CD14-positive monocyte (primary cell): ENCODE measurements at regions not wholly inside any gene's neighbourhood (a gene's known extent, or its start where the extent isn't known, plus 50 kb on each side); places are given as distances from the start of the nearest gene placed in this dataset.

ENCODE experiments used
- DNase-seq, 3 donors: peaks; one replicate each; pipeline ENCODE4 v3.0.0-alpha.2; 2011 to 2022
- H2AFZ ChIP-seq: 2 replicates; pipeline ENCODE4 v1.6.0; 2012; ENCODE audit warnings: mild to moderate bottlenecking, low read depth, low read length, inconsistent platforms; ENCODE audit not compliant: insufficient read depth, poor library complexity, severe bottlenecking
- H3K27ac ChIP-seq, 2 donors: 1 replicate in 1 of 2; 2 replicates in 1 of 2; pipeline ENCODE4 v1.5.1; 2012 to 2013; ENCODE audit warnings: low read length in 2 of 2, control low read depth in 1 of 2, inconsistent platforms in 1 of 2, low read depth in 1 of 2, mild to moderate bottlenecking in 1 of 2
- H3K27me3 ChIP-seq, 2 donors: one replicate each; pipeline versions ENCODE4 v1.6.0 to v1.6.1; 2011 to 2013; ENCODE audit warnings: low read length in 2 of 2; ENCODE audit not compliant: control insufficient read depth in 2 of 2, insufficient read depth in 2 of 2
- H3K36me3 ChIP-seq, 2 donors: replicated peaks in 1 of 2; 1 replicate in 1 of 2; 2 replicates in 1 of 2; pipeline versions ENCODE4 v1.5.1 to v1.6.1; 2012 to 2013; ENCODE audit warnings: low read length in 2 of 2, control low read depth in 1 of 2, inconsistent platforms in 1 of 2, mild to moderate bottlenecking in 1 of 2; ENCODE audit not compliant: insufficient read depth in 2 of 2, control insufficient read depth in 1 of 2
- H3K4me1 ChIP-seq, 2 donors: 1 replicate in 1 of 2; 2 replicates in 1 of 2; pipeline versions ENCODE4 v1.5.1 to v1.6.1; 2012 to 2013; ENCODE audit warnings: low read length in 2 of 2, control low read depth in 1 of 2, inconsistent platforms in 1 of 2, mild to moderate bottlenecking in 1 of 2, moderate library complexity in 1 of 2; ENCODE audit not compliant: insufficient read depth in 2 of 2, control insufficient read depth in 1 of 2
- H3K4me2 ChIP-seq: replicated peaks from 2 replicates; pipeline ENCODE3; 2012; ENCODE audit warnings: low read length, moderate library complexity, mild to moderate bottlenecking; ENCODE audit not compliant: poor library complexity, severe bottlenecking; ENCODE audit errors: extremely low read depth
- H3K4me3 ChIP-seq, 3 experiments: fragments of 200-600 bp in 1 of 3; sonication (generic) in 1 of 3; replicated peaks in 1 of 3; 1 replicate in 2 of 3; 2 replicates in 1 of 3; pipeline ENCODE4 v1.5.1; 2011 to 2013; ENCODE audit warnings: low read length in 3 of 3, mild to moderate bottlenecking in 3 of 3, control low read depth in 2 of 3, low read depth in 2 of 3, inconsistent platforms in 1 of 3, moderate library complexity in 1 of 3
- H3K79me2 ChIP-seq: 2 replicates; pipeline ENCODE4 v1.6.0; 2012; ENCODE audit warnings: mild to moderate bottlenecking, control low read depth, inconsistent platforms, low read length, moderate library complexity; ENCODE audit not compliant: insufficient read depth
- H3K9ac ChIP-seq: 2 replicates; pipeline ENCODE4 v1.6.0; 2017; ENCODE audit warnings: low read length, mild to moderate bottlenecking; ENCODE audit not compliant: insufficient read depth, poor library complexity, severe bottlenecking
- H3K9me3 ChIP-seq, 2 donors: replicated peaks in 1 of 2; 1 replicate in 1 of 2; 2 replicates in 1 of 2; pipeline versions ENCODE4 v1.5.1 to v1.6.1; 2012 to 2013; ENCODE audit warnings: low read length in 2 of 2, control low read depth in 1 of 2; ENCODE audit not compliant: control insufficient read depth in 1 of 2, insufficient read depth in 1 of 2
- H4K20me1 ChIP-seq: 2 replicates; pipeline ENCODE4 v1.6.0; 2012; ENCODE audit warnings: mild to moderate bottlenecking, low read length, control low read depth, moderate library complexity; ENCODE audit not compliant: insufficient read depth
- H3K27ac Mint-ChIP-seq, 7 donors: one replicate each; pipeline ENCODE4 v1.8.0; 2020; ENCODE audit warnings: mild to moderate bottlenecking in 7 of 7, mixed read lengths in 7 of 7, moderate library complexity in 6 of 7, inconsistent platforms in 2 of 7
- H3K27me3 Mint-ChIP-seq, 3 donors: one replicate each; pipeline ENCODE4 v1.8.0; 2021 to 2022; ENCODE audit warnings: low read depth in 3 of 3, mild to moderate bottlenecking in 3 of 3, mixed read lengths in 3 of 3, moderate library complexity in 3 of 3, inconsistent platforms in 1 of 3
- H3K36me3 Mint-ChIP-seq, 2 donors: one replicate each; pipeline ENCODE4 v1.8.0; 2020; ENCODE audit warnings: mixed read lengths in 2 of 2, inconsistent platforms in 1 of 2, mild to moderate bottlenecking in 1 of 2
- H3K4me1 Mint-ChIP-seq: one replicate; pipeline ENCODE4 v1.8.0; 2020; ENCODE audit warnings: mild to moderate bottlenecking, mixed read lengths
- H3K4me3 Mint-ChIP-seq, 2 donors: one replicate each; pipeline ENCODE4 v1.8.0; 2020; ENCODE audit warnings: mild to moderate bottlenecking in 2 of 2, mixed read lengths in 2 of 2, moderate library complexity in 1 of 2
- H3K9me3 Mint-ChIP-seq, 7 donors: one replicate each; pipeline ENCODE4 v1.8.0; 2020 to 2022; ENCODE audit warnings: mixed read lengths in 7 of 7, mild to moderate bottlenecking in 6 of 7, moderate library complexity in 6 of 7, inconsistent platforms in 2 of 7
- WGBS: methylation state at CpG from one replicate; pipeline ENCODE4 v1.1.5; 2013; ENCODE audit warnings: missing lambda C conversion rate; ENCODE audit not compliant: insufficient coverage; 5-methylcytosine and 5-hydroxymethylcytosine counted together
- intact Hi-C, 2 donors: fragments of 100-400 bp; cut with micrococcal nuclease; formaldehyde crosslinking; loops; one replicate each; pipeline versions ENCODE4 v1.15.0 to v1.15.1; 2023
- TF ChIP-seq, protein P1 (sequence below): fragments of 200-600 bp; IDR thresholded peaks from one replicate; pipeline ENCODE4 v1.8.0; 2022; ENCODE audit warnings: antibody characterized with exemption, mild to moderate bottlenecking

DNA sequence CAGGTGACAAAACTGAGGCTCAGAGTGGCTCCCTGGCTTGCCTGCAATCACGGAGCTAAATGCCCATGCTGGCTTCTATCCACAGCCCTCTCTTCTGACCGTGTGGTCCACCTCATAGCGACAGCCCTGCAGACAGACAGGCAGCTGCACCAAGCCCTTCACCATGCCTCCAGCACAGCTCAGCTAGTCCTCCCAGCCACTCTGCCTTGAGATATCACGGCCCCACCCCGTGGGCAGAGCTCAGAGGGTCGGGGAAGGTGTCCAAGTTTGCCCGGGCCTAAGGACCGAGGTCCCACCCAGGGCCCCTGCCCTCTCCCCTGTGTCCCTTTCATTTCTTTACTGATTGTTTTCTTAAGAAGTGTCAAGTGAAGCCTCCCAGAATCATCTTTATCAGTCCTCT lies 128.2 kb upstream of the GLI2 start:
- peaks cover 4 to 8% (median 5%) of the 10 kb centered on the region in 3 donors for H3K27me3 Mint-ChIP-seq
- 91% methylated on average over 7 of the region's 8 CpGs for WGBS

DNA sequence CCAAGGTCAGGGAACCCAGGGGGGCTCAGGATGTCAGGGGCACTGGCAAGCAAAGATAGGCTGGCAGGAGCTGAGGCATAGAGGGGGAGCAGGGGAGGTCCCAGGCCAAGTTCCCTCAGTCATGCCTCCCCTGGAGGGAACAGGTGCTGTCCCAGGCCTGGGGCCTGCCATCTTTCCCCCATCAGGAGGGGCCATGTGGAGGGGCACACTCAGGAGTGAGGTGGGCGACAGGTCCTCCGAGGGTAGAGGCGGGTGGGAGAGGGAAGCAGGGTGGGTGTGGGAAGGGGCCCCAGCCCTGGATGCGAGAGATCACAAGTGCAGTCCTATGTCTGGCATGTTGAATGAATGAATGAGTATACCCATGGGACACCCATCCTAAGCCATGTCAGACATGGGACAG lies 127.7 kb upstream of the GLI2 start:
- peaks cover 3 to 8% (median 5%) of the 10 kb centered on the region in 3 donors for H3K27me3 Mint-ChIP-seq
- Histone ChIP-seq H3K79me2 (no peaks in the 10 kb centered on the region), H3K4me2 (no peak overlapping the region), H3K36me3 (no peaks in the 10 kb centered on the region), H3K4me3 (no peak overlapping the region), H3K9me3 (no peaks in the 10 kb centered on the region), H3K4me1 (no peaks in the 10 kb centered on the region), H2AFZ (no peak overlapping the region), H3K27ac (no peak overlapping the region), H3K9ac (no peak overlapping the region), H4K20me1 (no peaks in the 10 kb centered on the region), H3K27me3 (no peaks in the 10 kb centered on the region)
- H3K27ac Mint-ChIP-seq, result no peak overlapping the region
- H3K4me1 Mint-ChIP-seq, result peaks cover 6% of the 10 kb centered on the region
- no peaks in the 10 kb centered on the region for H3K9me3 Mint-ChIP-seq
- H3K36me3 Mint-ChIP-seq, result no peaks in the 10 kb centered on the region
- TF ChIP-seq, protein P1, sequence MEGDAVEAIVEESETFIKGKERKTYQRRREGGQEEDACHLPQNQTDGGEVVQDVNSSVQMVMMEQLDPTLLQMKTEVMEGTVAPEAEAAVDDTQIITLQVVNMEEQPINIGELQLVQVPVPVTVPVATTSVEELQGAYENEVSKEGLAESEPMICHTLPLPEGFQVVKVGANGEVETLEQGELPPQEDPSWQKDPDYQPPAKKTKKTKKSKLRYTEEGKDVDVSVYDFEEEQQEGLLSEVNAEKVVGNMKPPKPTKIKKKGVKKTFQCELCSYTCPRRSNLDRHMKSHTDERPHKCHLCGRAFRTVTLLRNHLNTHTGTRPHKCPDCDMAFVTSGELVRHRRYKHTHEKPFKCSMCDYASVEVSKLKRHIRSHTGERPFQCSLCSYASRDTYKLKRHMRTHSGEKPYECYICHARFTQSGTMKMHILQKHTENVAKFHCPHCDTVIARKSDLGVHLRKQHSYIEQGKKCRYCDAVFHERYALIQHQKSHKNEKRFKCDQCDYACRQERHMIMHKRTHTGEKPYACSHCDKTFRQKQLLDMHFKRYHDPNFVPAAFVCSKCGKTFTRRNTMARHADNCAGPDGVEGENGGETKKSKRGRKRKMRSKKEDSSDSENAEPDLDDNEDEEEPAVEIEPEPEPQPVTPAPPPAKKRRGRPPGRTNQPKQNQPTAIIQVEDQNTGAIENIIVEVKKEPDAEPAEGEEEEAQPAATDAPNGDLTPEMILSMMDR, result no peak
- DNase-seq, result no peak
- H3K4me3 Mint-ChIP-seq, result no peak overlapping the region
- intact Hi-C loops, result no loop called here
- WGBS, result 80% methylated on average over 1 of the region's 4 CpGs

More for the DNA sequence above, 128.2 kb upstream of the GLI2 start:
- TF ChIP-seq, protein P1, result no peak
- Histone ChIP-seq H3K4me2 (no peak overlapping the region), H3K27me3 (no peaks in the 10 kb centered on the region), H3K27ac (no peak overlapping the region), H3K9ac (no peak overlapping the region), H3K36me3 (no peaks in the 10 kb centered on the region), H3K4me3 (no peak overlapping the region), H3K4me1 (no peaks in the 10 kb centered on the region), H3K79me2 (no peaks in the 10 kb centered on the region), H2AFZ (no peak overlapping the region), H4K20me1 (no peaks in the 10 kb centered on the region), H3K9me3 (no peaks in the 10 kb centered on the region)
- Mint-ChIP-seq H3K4me3 (no peak overlapping the region), H3K9me3 (no peaks in the 10 kb centered on the region), H3K27ac (no peak overlapping the region), H3K4me1 (peaks cover 6% of the 10 kb centered on the region), H3K36me3 (no peaks in the 10 kb centered on the region)
- intact Hi-C loops, result no loop called here
- DNase-seq, result no peak
